HepG2 (cell line): ENCODE measurements at regions not wholly inside any gene's neighbourhood (a gene's known extent, or its start where the extent isn't known, plus 50 kb on each side); places are given as distances from the start of the nearest gene placed in this dataset.

Source experiments
- ATAC-seq: fragments of 200-7000 bp; cut with Tn5 transposase; 3 replicates; pipeline ENCODE4 v1.9.1; 2020; ENCODE audit warnings: mild to moderate bottlenecking, moderate library complexity
- BruUV-seq: library from RNA; stranded (reverse); fragments of 400-500 nt; replicated peaks from 2 replicates; lab custom pipeline; 2021; lab: Mats Ljungman, UMichigan
- CTCF ChIA-PET: fragments of 300-600 bp; formaldehyde crosslinking; extraction: SDS; loops from one replicate; lab custom pipeline; 2021; ENCODE audit warnings: low total read pairs, inconsistent platforms, low intra/inter-chr PET ratio; lab: Yijun Ruan, JAX
- POLR2A ChIA-PET: fragments of 350-600 bp; sonication (Branson Sonifier 250); formaldehyde crosslinking; loops from one replicate; lab custom pipeline; 2020; ENCODE audit warnings: antibody characterized with exemption, inconsistent platforms; lab: Yijun Ruan, JAX
- DNase-seq: peaks from one replicate; pipeline ENCODE4 v3.0.0-alpha.2; 2015; ENCODE audit warnings: low spot score
- FAIRE-seq: peaks from 3 replicates; lab custom pipeline; 2011; peaks lifted over from hg19 to GRCh38; lab: Jason Lieb, UNC
- H2AFZ ChIP-seq: one replicate; pipeline ENCODE4 v1.6.1; 2011; ENCODE audit warnings: low read length, inconsistent platforms
- H3K27ac ChIP-seq: fragments of 300-600 bp; 3 replicates; pipeline ENCODE4 v1.8.0; 2011; ENCODE audit warnings: mixed run types, mild to moderate bottlenecking, mixed read lengths, low read length, inconsistent platforms; ENCODE audit not compliant: insufficient read depth; ENCODE audit errors: extremely low read length
- H3K27me3 ChIP-seq, 2 experiments: fragments of 200-600 bp in 1 of 2; 2 replicates in 1 of 2; 3 replicates in 1 of 2; pipeline versions ENCODE4 v1.6.0 to v1.8.0; 2011; ENCODE audit warnings: low read length in 2 of 2, mild to moderate bottlenecking in 2 of 2, moderate library complexity in 2 of 2, inconsistent platforms in 1 of 2; ENCODE audit not compliant: insufficient read depth in 2 of 2, control insufficient read depth in 1 of 2
- H3K36me3 ChIP-seq, 2 experiments: fragments of 200-600 bp in 1 of 2; replicated peaks in 1 of 2; 2 replicates in 1 of 2; 3 replicates in 1 of 2; pipeline versions ENCODE4 v1.5.1 to v1.8.0; 2011; ENCODE audit warnings: low read length in 2 of 2, inconsistent platforms in 1 of 2; ENCODE audit not compliant: insufficient read depth in 2 of 2, control insufficient read depth in 1 of 2
- H3K4me1 ChIP-seq: 2 replicates; pipeline ENCODE4 v1.5.1; 2012; ENCODE audit warnings: low read length, inconsistent platforms; ENCODE audit not compliant: insufficient read depth
- H3K4me2 ChIP-seq: 2 replicates; pipeline ENCODE4 v1.6.0; 2011; ENCODE audit warnings: low read depth, low read length, inconsistent platforms
- H3K4me3 ChIP-seq, 3 experiments: fragments of 200-600 bp in 1 of 3; sonication (generic), shearing (Covaris generic) in 1 of 3; replicated peaks in 1 of 3; 2 replicates each; pipeline ENCODE4 v1.5.1; 2011 to 2016; ENCODE audit warnings: low read length in 3 of 3, inconsistent platforms in 2 of 3, low read depth in 2 of 3, mild to moderate bottlenecking in 2 of 3, control low read depth in 1 of 3, mixed read lengths in 1 of 3; ENCODE audit not compliant: insufficient read depth in 1 of 3
- H3K79me2 ChIP-seq: one replicate; pipeline ENCODE4 v1.6.1; 2011; ENCODE audit warnings: low read length, inconsistent platforms; ENCODE audit not compliant: insufficient read depth
- H3K9ac ChIP-seq: 2 replicates; pipeline ENCODE4 v1.6.0; 2011; ENCODE audit warnings: mild to moderate bottlenecking, low read depth, low read length, inconsistent platforms; ENCODE audit not compliant: insufficient read depth
- H3K9me3 ChIP-seq: 2 replicates; pipeline ENCODE4 v1.5.1; 2012; ENCODE audit warnings: mild to moderate bottlenecking, low read length
- H4K20me1 ChIP-seq: 2 replicates; pipeline ENCODE4 v1.6.0; 2011; ENCODE audit warnings: inconsistent platforms, mild to moderate bottlenecking, low read length, moderate library complexity; ENCODE audit not compliant: insufficient read depth
- HDAC2 ChIP-seq: sonication (generic); formaldehyde crosslinking; IDR thresholded peaks from 2 replicates; pipeline ENCODE4 v1.4.0; 2020; ENCODE audit warnings: missing genetic modification reagents
- LCORL ChIP-seq, 2 experiments: fragments of 450-650 bp in 1 of 2; sonication (generic) in 1 of 2; formaldehyde crosslinking in 1 of 2; IDR thresholded peaks; 2 replicates each; pipeline versions ENCODE4 v1.5.0 to v1.6.1; 2017 to 2020; ENCODE audit warnings: antibody characterized with exemption in 1 of 2, missing genetic modification reagents in 1 of 2
- MEF2D ChIP-seq: sonication (generic); formaldehyde crosslinking; IDR thresholded peaks from 2 replicates; pipeline ENCODE4 v1.5.1; 2020; ENCODE audit warnings: mild to moderate bottlenecking, missing genetic modification reagents
- NPAS2 ChIP-seq: sonication (generic); formaldehyde crosslinking; IDR thresholded peaks from 2 replicates; pipeline ENCODE4 v1.8.0; 2022; ENCODE audit warnings: mild to moderate bottlenecking, missing genetic modification reagents, borderline replicate concordance
- PPARG ChIP-seq: conservative IDR thresholded peaks from 2 replicates; pipeline ENCODE4 v1.6.1; 2016; ENCODE audit warnings: missing biosample characterization, missing genetic modification reagents
- ZNF274 ChIP-seq: sonication (generic); formaldehyde crosslinking; IDR thresholded peaks from 2 replicates; pipeline ENCODE4 v1.5.1; 2020; ENCODE audit warnings: mild to moderate bottlenecking, missing genetic modification reagents
- ZNF432 ChIP-seq: sonication (generic); formaldehyde crosslinking; IDR thresholded peaks from 2 replicates; pipeline ENCODE4 v1.5.0; 2020; ENCODE audit warnings: missing genetic modification reagents, mild to moderate bottlenecking, borderline replicate concordance
- ZNF687 ChIP-seq: sonication (generic); formaldehyde crosslinking; IDR thresholded peaks from 2 replicates; pipeline ENCODE4 v1.5.1; 2020; ENCODE audit warnings: mild to moderate bottlenecking, missing genetic modification reagents, moderate library complexity
- WGBS: methylation state at CpG from one replicate; pipeline ENCODE4 v1.1.6; 2017; ENCODE audit warnings: low lambda C conversion rate; 5-methylcytosine and 5-hydroxymethylcytosine counted together
- in situ Hi-C: cut with HindIII; loops from 2 replicates; pipeline ENCODE4 v1.10.0; 2017; ENCODE audit warnings: low pct_unique_long_range_greater_than_20kb; ENCODE audit not compliant: extremely low pct_ligation_motif_present
- intact Hi-C: fragments of 100-400 bp; cut with micrococcal nuclease; formaldehyde crosslinking; loops from one replicate; pipeline ENCODE4 v1.10.0; 2022; ENCODE audit not compliant: unreplicated experiment
- TF ChIP-seq, protein P1 (sequence below): IDR thresholded peaks from 2 replicates; pipeline ENCODE4 v1.6.1; 2016; ENCODE audit warnings: mild to moderate bottlenecking

GRCh38 chr13:88675347-88675996, 1004.3 kb downstream of the SLITRK5 start:
- no peaks in the 10 kb centered on the region for H3K27me3 ChIP-seq
- no peak overlapping the region for H3K4me3 ChIP-seq
- in situ Hi-C loops: no loop called here
- DNase-seq (no peak), ATAC-seq (no peak), FAIRE-seq (no peak)
- no peaks in the 10 kb centered on the region for H3K4me1 ChIP-seq
- peaks cover 12% of the 10 kb centered on the region; the same call in 1 of the 2 replicates for H3K9me3 ChIP-seq
- no peaks in the 10 kb centered on the region for H3K79me2 ChIP-seq
- POLR2A ChIA-PET: no interaction called here
- no peak overlapping the region for H2AFZ ChIP-seq
- H4K20me1 ChIP-seq: no peaks in the 10 kb centered on the region
- no peak overlapping the region for H3K4me2 ChIP-seq
- no peak overlapping the region for H3K27ac ChIP-seq
- H3K36me3 ChIP-seq: no peaks in the 10 kb centered on the region
- TF ChIP-seq MEF2D (CRISPR knock-in tag): no peak
- TF ChIP-seq, protein P1, sequence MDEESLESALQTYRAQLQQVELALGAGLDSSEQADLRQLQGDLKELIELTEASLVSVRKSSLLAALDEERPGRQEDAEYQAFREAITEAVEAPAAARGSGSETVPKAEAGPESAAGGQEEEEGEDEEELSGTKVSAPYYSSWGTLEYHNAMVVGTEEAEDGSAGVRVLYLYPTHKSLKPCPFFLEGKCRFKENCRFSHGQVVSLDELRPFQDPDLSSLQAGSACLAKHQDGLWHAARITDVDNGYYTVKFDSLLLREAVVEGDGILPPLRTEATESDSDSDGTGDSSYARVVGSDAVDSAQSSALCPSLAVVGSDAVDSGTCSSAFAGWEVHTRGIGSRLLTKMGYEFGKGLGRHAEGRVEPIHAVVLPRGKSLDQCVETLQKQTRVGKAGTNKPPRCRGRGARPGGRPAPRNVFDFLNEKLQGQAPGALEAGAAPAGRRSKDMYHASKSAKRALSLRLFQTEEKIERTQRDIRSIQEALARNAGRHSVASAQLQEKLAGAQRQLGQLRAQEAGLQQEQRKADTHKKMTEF (CRISPR knock-in tag): no peak
- TF ChIP-seq ZNF432: no peak
- TF ChIP-seq ZNF274 (CRISPR knock-in tag): no peak
- no peak for TF ChIP-seq HDAC2
- TF ChIP-seq PPARG (CRISPR knock-in tag): no peak
- TF ChIP-seq LCORL (IDR thresholded peaks at IDR 0.05): no peak
- no peak for TF ChIP-seq LCORL (CRISPR knock-in tag; IDR thresholded peaks at IDR 0.05)
- no peak for TF ChIP-seq ZNF687 (CRISPR knock-in tag)
- TF ChIP-seq NPAS2 (CRISPR knock-in tag): no peak
- TF ChIP-seq, all 625 proteins: peak for 0
- intact Hi-C loops: no loop called here
- CTCF ChIA-PET: no interaction called here
- 7% methylated on average over 2 of the region's 2 CpGs for WGBS
- no peak overlapping the region for H3K9ac ChIP-seq
- no TSS peak for BruUV-seq
